GM18951 (cell line): ENCODE measurements at regions not wholly inside any gene's neighbourhood (a gene's known extent, or its start where the extent isn't known, plus 50 kb on each side); places are given as distances from the start of the nearest gene placed in this dataset.
"Not testable (repeated sequence)": the region's sequence is repeated elsewhere in the genome, so short reads cannot be mapped to it uniquely, and the experiment has no call there.

Source experiments
- POLR2A ChIP-seq: IDR thresholded peaks from 4 replicates; pipeline ENCODE4 v1.6.1; 2011; ENCODE audit warnings: mild to moderate bottlenecking; ENCODE audit not compliant: insufficient read length, insufficient read depth; ENCODE audit errors: extremely low read depth
- in situ Hi-C: fragments of 300-500 bp; cut with MboI; formaldehyde crosslinking; loops from one replicate; pipeline ENCODE4 v1.12.0; 2022; ENCODE audit warnings: low sequenced_read_pairs, mixed read lengths, inconsistent platforms; ENCODE audit not compliant: unreplicated experiment

- in situ Hi-C loops: no loop called here
- TF ChIP-seq POLR2A: no peak
Observed at GRCh38 chr7:39838326-39838725, 111.7 kb upstream of the CDK13 start.

- in situ Hi-C loops: no loop called here
- TF ChIP-seq POLR2A: no peak
Observed at GRCh38 chr7:39845006-39845405, 105.0 kb upstream of the CDK13 start.

GRCh38 chr7:39847227-39847626, 102.8 kb upstream of the CDK13 start:
- in situ Hi-C loops: no loop called here
- TF ChIP-seq POLR2A: no peak

GRCh38 chr7:39851466-39852045, 98.5 kb upstream of the CDK13 start:
- in situ Hi-C loops: no loop called here
- no peak for TF ChIP-seq POLR2A

GRCh38 chr7:39854616-39855324, 95.3 kb upstream of the CDK13 start:
- in situ Hi-C loops: not testable (repeated sequence)

- in situ Hi-C loops: no loop called here
- TF ChIP-seq POLR2A: no peak
Observed at GRCh38 chr7:39855325-39855674, 94.8 kb upstream of the CDK13 start.

GRCh38 chr7:39863675-39864322, 86.3 kb upstream of the CDK13 start:
- in situ Hi-C loops: not testable (repeated sequence)

- in situ Hi-C loops: not testable (repeated sequence)
Observed at GRCh38 chr7:39869888-39870522, 80.1 kb upstream of the CDK13 start.

- in situ Hi-C loops: not testable (repeated sequence)
Observed at GRCh38 chr7:39871610-39872009, 78.4 kb upstream of the CDK13 start.

GRCh38 chr7:39880556-39880955, 69.5 kb upstream of the CDK13 start:
- no peak for TF ChIP-seq POLR2A
- in situ Hi-C loops: no loop called here

- TF ChIP-seq POLR2A: no peak
- in situ Hi-C loops: no loop called here
Observed at GRCh38 chr7:39882148-39882784, 67.8 kb upstream of the CDK13 start.

GRCh38 chr7:39883812-39884390, 66.2 kb upstream of the CDK13 start:
- TF ChIP-seq POLR2A: no peak
- in situ Hi-C loops: no loop called here

GRCh38 chr7:39888171-39888853, 61.7 kb upstream of the CDK13 start:
- in situ Hi-C loops: no loop called here
- no peak for TF ChIP-seq POLR2A
